Fibroblast of pulmonary artery (primary cell): ENCODE measurements at regions not wholly inside any gene's neighbourhood (a gene's known extent, or its start where the extent isn't known, plus 50 kb on each side); places are given as distances from the start of the nearest gene placed in this dataset.
A peak's percentile ranks its signal among the peaks of the same experiment; 100 is the strongest.

ENCODE experiments used
- DNase-seq: peaks from one replicate; pipeline ENCODE4 v3.0.0-alpha.2; 2010; ENCODE audit warnings: low read depth
- H3K4me3 ChIP-seq: replicated peaks from 2 replicates; pipeline ENCODE4 v1.5.1; 2011; ENCODE audit warnings: low read depth, mild to moderate bottlenecking, control low read depth, low read length, moderate library complexity
- TF ChIP-seq, protein P1 (sequence below): IDR thresholded peaks from 2 replicates; pipeline ENCODE4 v1.5.1; 2011; ENCODE audit warnings: mild to moderate bottlenecking, control low read depth, low read length, inconsistent platforms; ENCODE audit errors: missing control alignments

DNA sequence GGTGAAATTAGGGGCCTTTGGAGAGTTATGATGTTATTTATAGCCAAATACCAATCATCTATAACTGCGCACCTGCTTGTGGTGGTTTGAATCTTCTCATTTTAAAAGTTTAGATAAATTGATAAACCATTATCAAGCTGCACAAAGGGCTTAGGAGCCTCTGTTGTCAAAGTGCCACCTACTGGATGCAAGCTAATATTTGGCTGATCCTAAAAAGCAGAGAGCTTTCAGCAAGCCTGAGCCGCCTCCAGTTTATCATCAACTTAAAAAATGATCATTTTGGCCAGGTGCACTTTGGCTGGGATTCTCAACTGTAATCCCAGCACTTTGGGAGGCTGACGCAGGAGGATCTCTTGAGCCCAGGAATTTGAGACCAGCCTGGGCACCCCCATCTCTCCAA lies 58.5 kb upstream of the ATXN1 start:
- TF ChIP-seq, protein P1, sequence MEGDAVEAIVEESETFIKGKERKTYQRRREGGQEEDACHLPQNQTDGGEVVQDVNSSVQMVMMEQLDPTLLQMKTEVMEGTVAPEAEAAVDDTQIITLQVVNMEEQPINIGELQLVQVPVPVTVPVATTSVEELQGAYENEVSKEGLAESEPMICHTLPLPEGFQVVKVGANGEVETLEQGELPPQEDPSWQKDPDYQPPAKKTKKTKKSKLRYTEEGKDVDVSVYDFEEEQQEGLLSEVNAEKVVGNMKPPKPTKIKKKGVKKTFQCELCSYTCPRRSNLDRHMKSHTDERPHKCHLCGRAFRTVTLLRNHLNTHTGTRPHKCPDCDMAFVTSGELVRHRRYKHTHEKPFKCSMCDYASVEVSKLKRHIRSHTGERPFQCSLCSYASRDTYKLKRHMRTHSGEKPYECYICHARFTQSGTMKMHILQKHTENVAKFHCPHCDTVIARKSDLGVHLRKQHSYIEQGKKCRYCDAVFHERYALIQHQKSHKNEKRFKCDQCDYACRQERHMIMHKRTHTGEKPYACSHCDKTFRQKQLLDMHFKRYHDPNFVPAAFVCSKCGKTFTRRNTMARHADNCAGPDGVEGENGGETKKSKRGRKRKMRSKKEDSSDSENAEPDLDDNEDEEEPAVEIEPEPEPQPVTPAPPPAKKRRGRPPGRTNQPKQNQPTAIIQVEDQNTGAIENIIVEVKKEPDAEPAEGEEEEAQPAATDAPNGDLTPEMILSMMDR = peak; percentile 40
- DNase-seq = peak; percentile 20

GRCh38 chr6:16818992-16819626 lies 57.8 kb upstream of the ATXN1 start:
- no peak overlapping the region for H3K4me3 ChIP-seq
- TF ChIP-seq, protein P1 = no peak
- no peak for DNase-seq

More for the DNA sequence above, 58.5 kb upstream of the ATXN1 start:
- H3K4me3 ChIP-seq = no peak overlapping the region

DNA sequence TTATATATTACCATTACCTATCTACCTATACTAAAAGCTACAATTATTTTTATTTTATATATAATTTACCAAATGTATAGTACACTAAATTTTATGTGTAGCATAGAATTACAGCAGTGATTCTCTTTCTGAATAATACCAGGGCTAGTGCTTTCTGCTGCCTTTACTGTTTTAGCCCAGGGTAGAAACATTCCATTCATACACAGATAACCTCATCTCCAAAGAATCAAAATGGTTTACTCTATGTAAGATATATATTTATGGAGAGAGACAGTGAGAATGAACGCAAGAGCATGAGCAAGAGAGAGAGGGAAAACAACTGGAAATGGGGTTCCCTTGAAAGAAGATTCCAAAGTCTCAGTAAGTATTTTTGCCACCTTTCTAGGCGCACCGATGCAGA lies 56.3 kb upstream of the ATXN1 start:
- TF ChIP-seq, protein P1 = no peak
- no peak for DNase-seq
- no peak overlapping the region for H3K4me3 ChIP-seq

- H3K4me3 ChIP-seq = no peak overlapping the region
- TF ChIP-seq, protein P1 = no peak
- DNase-seq = no peak
Measured at GRCh38 chr6:16816891-16817290, 55.6 kb upstream of the ATXN1 start.

GRCh38 chr6:16812993-16813392 lies 51.7 kb upstream of the ATXN1 start:
- no peak for DNase-seq
- H3K4me3 ChIP-seq = no peak overlapping the region
- TF ChIP-seq, protein P1 = no peak

GRCh38 chr6:16811277-16811979 lies 50.2 kb upstream of the ATXN1 start:
- TF ChIP-seq, protein P1 = no peak
- no peak overlapping the region for H3K4me3 ChIP-seq
- no peak for DNase-seq
